WERI-Rb-1 (cell line): ENCODE measurements at regions not wholly inside any gene's neighbourhood (a gene's known extent, or its start where the extent isn't known, plus 50 kb on each side); places are given as distances from the start of the nearest gene placed in this dataset.

ENCODE experiments used
- DNase-seq: peaks from one replicate; pipeline ENCODE4 v3.0.0-alpha.2; 2020
- H3K27ac ChIP-seq: fragments of 250-450 bp; sonication (Bioruptor Pico); 2 replicates; pipeline ENCODE4 v1.5.1; 2020; ENCODE audit warnings: mild to moderate bottlenecking, moderate library complexity
- H3K27me3 ChIP-seq: fragments of 250-450 bp; sonication (Bioruptor Pico); 2 replicates; pipeline ENCODE4 v1.5.1; 2021; ENCODE audit warnings: mild to moderate bottlenecking, low read depth, moderate library complexity; ENCODE audit not compliant: insufficient read depth, severe bottlenecking
- H3K36me3 ChIP-seq: fragments of 250-450 bp; sonication (Bioruptor Pico); 2 replicates; pipeline ENCODE4 v1.5.1; 2020; ENCODE audit warnings: mild to moderate bottlenecking, moderate library complexity
- H3K4me3 ChIP-seq: 2 replicates; pipeline ENCODE4 v1.5.1; 2011; ENCODE audit warnings: low read depth, mild to moderate bottlenecking, control low read depth, low read length
- H3K9me3 ChIP-seq: fragments of 250-450 bp; sonication (Bioruptor Pico); 2 replicates; pipeline ENCODE4 v1.5.1; 2021; ENCODE audit warnings: mild to moderate bottlenecking, moderate library complexity; ENCODE audit not compliant: severe bottlenecking
- CTCF ChIP-seq: IDR thresholded peaks from 2 replicates; pipeline ENCODE4 v1.5.1; 2011; ENCODE audit warnings: low read depth, mild to moderate bottlenecking, control low read depth, inconsistent platforms, low read length

- Histone ChIP-seq H3K27ac (no peak overlapping the region), H3K4me3 (no peak overlapping the region), H3K9me3 (no peaks in the 10 kb centered on the region), H3K36me3 (no peaks in the 10 kb centered on the region), H3K27me3 (no peaks in the 10 kb centered on the region)
- DNase-seq, result no peak
- no peak for TF ChIP-seq CTCF
Measured at GRCh38 chr3:31065765-31066164, 171.3 kb upstream of the GADL1 start.

- Histone ChIP-seq H3K4me3 (no peak overlapping the region), H3K27me3 (no peaks in the 10 kb centered on the region), H3K27ac (no peak overlapping the region), H3K36me3 (no peaks in the 10 kb centered on the region), H3K9me3 (no peaks in the 10 kb centered on the region)
- no peak for TF ChIP-seq CTCF
- no peak for DNase-seq
Measured at GRCh38 chr3:31067004-31067403, 172.5 kb upstream of the GADL1 start.

- Histone ChIP-seq H3K27me3 (no peaks in the 10 kb centered on the region), H3K9me3 (no peaks in the 10 kb centered on the region), H3K27ac (no peak overlapping the region), H3K36me3 (no peaks in the 10 kb centered on the region), H3K4me3 (no peak overlapping the region)
- no peak for DNase-seq
- TF ChIP-seq CTCF, result no peak
Measured at GRCh38 chr3:31075471-31075870, 181.0 kb upstream of the GADL1 start.

- no peaks in the 10 kb centered on the region for H3K36me3 ChIP-seq
- H3K27ac ChIP-seq, result no peak overlapping the region
- TF ChIP-seq CTCF, result no peak
- H3K27me3 ChIP-seq, result no peaks in the 10 kb centered on the region
- H3K4me3 ChIP-seq, result no peak overlapping the region
- H3K9me3 ChIP-seq, result no peaks in the 10 kb centered on the region
- DNase-seq, result no peak
Measured at GRCh38 chr3:31075876-31076275, 181.4 kb upstream of the GADL1 start.

GRCh38 chr3:31077021-31077601, 182.7 kb upstream of the GADL1 start:
- Histone ChIP-seq H3K27ac (no peak overlapping the region), H3K9me3 (no peaks in the 10 kb centered on the region)
- DNase-seq, result no peak

More at GRCh38 chr3:31077021-31077601, 182.7 kb upstream of the GADL1 start:
- Histone ChIP-seq H3K36me3 (no peaks in the 10 kb centered on the region), H3K4me3 (no peak overlapping the region), H3K27me3 (no peaks in the 10 kb centered on the region)
- no peak for TF ChIP-seq CTCF
